GM06990 (cell line): ENCODE measurements at regions not wholly inside any gene's neighbourhood (a gene's known extent, or its start where the extent isn't known, plus 50 kb on each side); places are given as distances from the start of the nearest gene placed in this dataset.

Source experiments
- DNase-seq: peaks from one replicate; pipeline ENCODE4 v3.0.0-alpha.2; 2011; ENCODE audit not compliant: insufficient read length; ENCODE audit errors: extremely low read depth
- H3K27me3 ChIP-seq: replicated peaks from 2 replicates; pipeline ENCODE4 v1.6.0; 2011; ENCODE audit warnings: low read length; ENCODE audit not compliant: control insufficient read depth, insufficient read depth
- H3K36me3 ChIP-seq: 2 replicates; pipeline ENCODE4 v1.5.1; 2011; ENCODE audit warnings: low read length; ENCODE audit not compliant: control insufficient read depth, insufficient read depth
- H3K4me3 ChIP-seq: replicated peaks from 2 replicates; pipeline ENCODE4 v1.5.1; 2011; ENCODE audit warnings: low read depth, mild to moderate bottlenecking, control low read depth, low read length
- TF ChIP-seq, protein P1 (sequence below): IDR thresholded peaks from 2 replicates; pipeline ENCODE4 v1.5.1; 2011; ENCODE audit warnings: low read length, control low read depth, mild to moderate bottlenecking, inconsistent platforms; ENCODE audit not compliant: insufficient read depth, poor library complexity, severe bottlenecking

DNA sequence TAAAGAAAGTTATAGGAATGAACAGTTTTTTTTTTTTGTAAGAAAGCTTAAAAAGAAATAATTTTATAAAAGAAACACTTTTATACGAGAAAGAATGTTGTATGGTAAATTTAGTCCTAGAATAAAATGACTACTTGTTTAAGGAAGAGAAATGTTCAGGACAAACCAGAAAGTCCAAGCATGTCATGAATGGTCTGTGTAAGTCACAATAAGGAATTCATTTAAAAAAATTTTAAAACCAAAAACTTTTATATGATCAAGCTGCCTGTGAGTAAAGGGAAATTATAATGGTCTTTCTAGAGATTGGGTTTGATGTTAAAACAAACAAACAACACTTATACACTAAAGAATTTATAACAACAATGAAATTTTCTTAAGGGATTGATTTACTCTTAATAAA is 858.9 kb upstream of the PCDH7 start:
- Histone ChIP-seq H3K27me3 (no peaks in the 10 kb centered on the region), H3K36me3 (no peaks in the 10 kb centered on the region), H3K4me3 (no peak overlapping the region)
- DNase-seq, result no peak
- TF ChIP-seq, protein P1, sequence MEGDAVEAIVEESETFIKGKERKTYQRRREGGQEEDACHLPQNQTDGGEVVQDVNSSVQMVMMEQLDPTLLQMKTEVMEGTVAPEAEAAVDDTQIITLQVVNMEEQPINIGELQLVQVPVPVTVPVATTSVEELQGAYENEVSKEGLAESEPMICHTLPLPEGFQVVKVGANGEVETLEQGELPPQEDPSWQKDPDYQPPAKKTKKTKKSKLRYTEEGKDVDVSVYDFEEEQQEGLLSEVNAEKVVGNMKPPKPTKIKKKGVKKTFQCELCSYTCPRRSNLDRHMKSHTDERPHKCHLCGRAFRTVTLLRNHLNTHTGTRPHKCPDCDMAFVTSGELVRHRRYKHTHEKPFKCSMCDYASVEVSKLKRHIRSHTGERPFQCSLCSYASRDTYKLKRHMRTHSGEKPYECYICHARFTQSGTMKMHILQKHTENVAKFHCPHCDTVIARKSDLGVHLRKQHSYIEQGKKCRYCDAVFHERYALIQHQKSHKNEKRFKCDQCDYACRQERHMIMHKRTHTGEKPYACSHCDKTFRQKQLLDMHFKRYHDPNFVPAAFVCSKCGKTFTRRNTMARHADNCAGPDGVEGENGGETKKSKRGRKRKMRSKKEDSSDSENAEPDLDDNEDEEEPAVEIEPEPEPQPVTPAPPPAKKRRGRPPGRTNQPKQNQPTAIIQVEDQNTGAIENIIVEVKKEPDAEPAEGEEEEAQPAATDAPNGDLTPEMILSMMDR, result no peak

DNA sequence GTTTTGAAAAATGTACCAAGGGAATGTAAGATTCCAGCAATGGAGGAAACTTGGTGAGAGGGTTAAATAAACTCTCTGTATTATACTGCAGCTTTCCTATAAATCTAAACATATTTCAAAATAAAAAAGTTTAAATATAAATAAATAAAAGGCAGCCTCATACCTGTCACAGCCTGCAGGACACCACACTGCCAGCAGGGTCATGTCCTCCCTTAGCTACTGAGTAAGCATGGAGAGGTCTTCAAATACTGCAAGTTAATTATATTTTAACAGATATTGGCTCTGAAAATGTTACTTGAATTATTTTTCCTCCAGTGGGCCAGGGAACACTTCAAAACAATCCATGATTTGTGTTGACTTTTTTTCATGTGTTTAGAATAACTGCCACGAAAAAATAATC is 852.8 kb upstream of the PCDH7 start:
- Histone ChIP-seq H3K27me3 (no peaks in the 10 kb centered on the region), H3K4me3 (no peak overlapping the region), H3K36me3 (no peaks in the 10 kb centered on the region)
- DNase-seq, result no peak
- TF ChIP-seq, protein P1, result no peak

GRCh38 chr4:29900336-29900735 is 819.8 kb upstream of the PCDH7 start:
- DNase-seq, result no peak
- TF ChIP-seq, protein P1, result no peak
- Histone ChIP-seq H3K27me3 (no peaks in the 10 kb centered on the region), H3K4me3 (no peak overlapping the region), H3K36me3 (no peaks in the 10 kb centered on the region)

DNA sequence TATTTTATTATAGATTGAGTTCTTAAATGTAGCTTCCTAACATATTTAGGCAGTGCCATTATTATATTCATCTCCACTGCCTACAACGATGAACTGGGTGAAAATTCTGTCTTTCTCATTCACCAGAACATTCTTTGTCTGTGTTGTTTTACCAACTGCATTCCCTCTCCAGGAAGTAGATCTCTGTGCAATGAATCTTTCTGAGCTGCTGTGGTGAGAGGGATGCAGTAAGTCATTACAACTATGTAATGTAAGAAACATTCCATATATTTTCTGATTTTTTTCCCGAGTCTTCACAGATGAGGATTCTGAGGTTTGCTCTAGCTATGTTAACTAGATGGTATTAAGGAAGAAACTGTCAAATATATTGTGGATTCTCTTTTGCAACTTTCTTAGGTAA is 811.9 kb upstream of the PCDH7 start:
- Histone ChIP-seq H3K4me3 (no peak overlapping the region), H3K27me3 (no peaks in the 10 kb centered on the region), H3K36me3 (no peaks in the 10 kb centered on the region)
- TF ChIP-seq, protein P1, result no peak
- no peak for DNase-seq

- H3K4me3 ChIP-seq, result no peak overlapping the region
- TF ChIP-seq, protein P1, result no peak
- no peaks in the 10 kb centered on the region for H3K27me3 ChIP-seq
- no peaks in the 10 kb centered on the region for H3K36me3 ChIP-seq
- DNase-seq, result no peak
Measured at GRCh38 chr4:29927895-29928294, 792.3 kb upstream of the PCDH7 start.

GRCh38 chr4:29948451-29948850 is 771.7 kb upstream of the PCDH7 start:
- Histone ChIP-seq H3K4me3 (no peak overlapping the region), H3K27me3 (no peaks in the 10 kb centered on the region), H3K36me3 (no peaks in the 10 kb centered on the region)
- TF ChIP-seq, protein P1, result no peak
- DNase-seq, result no peak
